HCEC 1CT (cell line): ENCODE measurements at regions not wholly inside any gene's neighbourhood (a gene's known extent, or its start where the extent isn't known, plus 50 kb on each side); places are given as distances from the start of the nearest gene placed in this dataset.
"Not testable (repeated sequence)": the region's sequence is repeated elsewhere in the genome, so short reads cannot be mapped to it uniquely, and the experiment has no call there.

Experiments used
- DNase-seq: peaks from one replicate; pipeline ENCODE4 v3.0.0-alpha.2; 2017

GRCh38 chr1:182225755-182226154 lies 164.2 kb upstream of the ZNF648 start:
- DNase-seq = not testable (repeated sequence)

DNA sequence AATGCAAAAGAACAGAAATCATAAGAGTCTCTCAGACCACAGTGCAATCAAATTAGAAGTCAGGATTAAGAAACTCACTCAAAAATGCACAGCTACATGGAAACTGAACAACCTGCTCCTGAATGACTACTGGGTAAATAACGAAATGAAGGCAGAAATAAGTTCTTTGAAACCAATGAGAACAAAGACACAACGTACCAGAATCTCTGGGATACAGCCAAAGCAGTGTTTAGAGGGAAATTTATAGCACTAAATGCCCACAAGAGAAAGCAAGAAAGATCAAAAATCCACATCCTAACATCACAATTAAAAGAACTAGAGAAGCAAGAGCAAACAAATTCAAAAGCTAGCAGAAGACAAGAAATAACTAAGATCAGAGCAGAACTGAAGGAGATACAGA lies 160.5 kb upstream of the ZNF648 start:
- not testable (repeated sequence) for DNase-seq

GRCh38 chr1:182221367-182221766 lies 159.9 kb upstream of the ZNF648 start:
- DNase-seq = not testable (repeated sequence)

DNA sequence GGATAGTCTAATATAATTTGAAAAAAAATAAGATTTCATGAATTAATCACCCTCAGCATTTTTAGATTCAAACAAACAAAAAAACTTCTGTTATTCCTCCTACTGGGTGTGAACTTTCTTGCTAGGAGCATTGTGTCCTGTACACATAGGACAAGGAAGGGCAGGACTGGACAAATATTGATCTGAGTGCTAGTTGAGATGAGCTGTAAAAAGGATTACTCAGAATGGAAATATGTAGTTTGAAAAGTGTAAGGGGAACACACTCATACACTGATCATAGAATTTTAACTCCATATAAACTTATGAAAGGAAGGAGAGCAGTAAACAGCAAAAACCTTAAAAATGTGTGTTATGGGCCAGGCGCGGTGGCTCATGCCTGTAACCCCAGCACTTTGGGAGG lies 156.5 kb upstream of the ZNF648 start:
- DNase-seq = peak; percentile 66

GRCh38 chr1:182217071-182217470 lies 155.6 kb upstream of the ZNF648 start:
- peak; percentile 57 for DNase-seq

DNA sequence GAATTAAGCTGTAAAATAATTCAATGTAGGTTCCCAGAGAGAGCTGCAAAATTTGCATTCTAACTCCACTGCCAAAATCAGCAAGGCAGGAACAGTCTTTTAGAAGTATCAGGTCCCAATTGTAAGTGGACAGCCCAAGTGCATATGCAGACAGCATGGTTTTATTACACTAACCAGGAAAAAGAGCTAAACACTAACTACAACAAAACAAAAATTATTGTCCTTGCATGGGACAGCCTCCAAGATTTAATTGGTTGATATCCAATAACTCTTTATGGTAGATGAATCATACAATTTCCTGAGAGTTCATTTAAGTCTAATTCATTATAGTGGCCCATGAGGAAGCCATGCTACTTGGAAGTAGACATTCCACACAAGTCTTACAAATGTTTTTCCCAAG lies 154.3 kb upstream of the ZNF648 start:
- DNase-seq = peak; percentile 23

DNA sequence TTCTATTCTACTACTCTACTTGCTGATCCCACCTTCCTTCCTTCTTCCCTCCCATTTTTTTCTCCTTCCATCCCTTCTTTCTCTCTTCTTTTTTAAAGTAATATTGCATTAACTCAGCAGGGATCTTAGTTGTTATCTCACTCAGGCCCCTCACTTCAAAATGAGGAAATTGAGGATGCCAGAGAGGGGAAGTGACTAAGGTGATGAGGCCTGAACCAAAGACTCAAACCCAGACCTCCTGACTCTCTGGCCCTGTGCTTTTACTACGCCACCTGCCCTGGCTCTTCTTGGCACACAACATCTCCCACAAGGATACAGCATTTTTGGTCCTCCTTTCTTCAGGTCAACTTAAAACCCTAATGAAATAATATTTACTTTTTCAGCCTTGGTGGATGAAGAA lies 151.7 kb upstream of the ZNF648 start:
- no peak for DNase-seq

- no peak for DNase-seq
These were observed 149.9 kb upstream of the ZNF648 start for GRCh38 chr1:182211386-182211785.

- DNase-seq = no peak
These were observed 148.9 kb upstream of the ZNF648 start for GRCh38 chr1:182210417-182210816.

GRCh38 chr1:182207300-182207699 lies 145.8 kb upstream of the ZNF648 start:
- DNase-seq = no peak

- no peak for DNase-seq
These were observed 145.2 kb upstream of the ZNF648 start for GRCh38 chr1:182206626-182207239.

- DNase-seq = no peak
These were observed 144.0 kb upstream of the ZNF648 start for GRCh38 chr1:182205351-182206022.

DNA sequence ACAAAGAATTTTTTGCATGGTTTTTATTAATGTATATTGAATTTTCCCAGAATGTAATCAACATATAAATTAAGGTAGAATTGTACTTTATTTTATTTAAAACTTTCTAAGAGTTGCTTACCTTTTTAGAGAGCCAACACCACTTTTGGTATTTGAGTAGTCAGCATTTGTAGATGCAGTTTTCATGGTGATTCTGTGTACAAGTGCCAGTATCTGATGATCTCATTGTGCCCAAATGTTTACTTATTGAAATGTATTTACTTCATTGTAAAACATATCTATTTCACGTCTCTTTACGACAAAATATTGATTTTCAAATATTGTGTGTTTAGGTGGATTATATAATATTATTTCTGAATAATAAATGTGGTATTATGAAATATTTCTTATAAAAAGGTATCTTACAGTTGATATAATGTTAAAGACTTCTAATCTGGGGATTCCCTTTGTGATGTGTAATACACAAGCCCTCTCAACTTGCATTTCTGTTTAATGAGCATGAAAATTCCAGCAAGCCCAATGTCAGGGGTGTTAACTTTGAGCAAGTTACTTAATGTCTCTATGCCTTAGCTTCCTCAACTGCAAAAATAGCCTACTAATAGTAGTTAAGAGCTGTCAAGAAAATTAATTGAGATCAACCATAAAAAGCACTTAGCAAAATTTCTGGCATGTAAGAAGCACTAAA lies 141.8 kb upstream of the ZNF648 start:
- DNase-seq = no peak

DNA sequence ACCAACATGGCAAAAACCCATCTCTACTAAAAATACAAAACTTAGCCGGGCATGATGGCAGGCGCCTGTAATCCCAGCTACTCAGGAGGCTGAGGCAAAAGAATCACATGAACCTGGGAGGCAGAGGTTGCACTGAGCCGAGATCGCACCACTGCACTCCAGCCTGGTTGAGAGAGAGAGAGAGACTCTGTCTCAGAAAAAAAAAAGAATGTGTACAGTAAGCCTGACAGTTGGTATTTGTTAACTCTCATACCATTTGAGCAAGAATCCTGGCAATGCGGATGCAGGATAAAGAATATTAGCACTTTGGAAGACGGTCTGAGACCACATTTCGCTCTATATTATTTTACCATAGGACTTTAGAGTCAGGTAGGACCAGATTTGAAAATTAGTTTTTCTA lies 140.0 kb upstream of the ZNF648 start:
- DNase-seq = not testable (repeated sequence)

DNA sequence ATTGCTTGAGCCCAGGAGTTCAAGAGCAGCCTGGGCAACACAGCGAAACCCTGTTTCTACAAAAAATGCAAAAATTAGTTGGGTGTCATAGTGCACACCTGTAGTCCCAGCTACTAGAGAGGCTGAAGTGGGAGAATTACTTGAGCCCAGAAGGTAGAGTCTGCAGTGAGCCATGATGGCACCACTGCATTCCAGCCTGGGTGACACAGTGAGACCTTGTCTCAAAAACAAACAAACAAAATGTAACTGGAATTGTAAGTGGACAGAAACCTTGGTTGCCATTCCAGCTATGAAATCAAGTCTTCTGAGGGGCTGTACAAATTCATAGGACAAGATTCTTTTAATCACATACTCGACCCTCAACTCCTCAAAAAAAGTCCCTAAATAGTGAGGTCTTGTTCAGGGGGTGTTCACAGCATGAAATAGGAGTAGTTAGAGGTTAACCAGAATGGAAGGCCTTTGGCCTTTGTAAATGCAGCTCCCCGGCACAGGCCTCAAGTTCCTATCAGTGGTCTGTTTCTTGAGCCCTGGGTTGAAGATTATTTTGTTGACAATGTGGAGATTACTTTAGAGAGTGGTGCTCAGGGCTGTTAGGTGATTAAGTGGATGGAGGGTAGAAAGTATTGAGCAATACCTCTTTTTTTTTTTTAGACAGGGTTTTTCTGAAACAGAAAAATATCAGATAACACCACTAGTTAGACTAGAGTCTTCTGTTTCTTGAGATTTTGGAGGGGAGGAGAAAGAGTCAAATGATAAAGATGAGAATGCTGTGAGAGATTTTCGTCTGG lies 138.7 kb upstream of the ZNF648 start:
- no peak for DNase-seq

- no peak for DNase-seq
These were observed 136.6 kb upstream of the ZNF648 start for GRCh38 chr1:182198006-182198605.

GRCh38 chr1:182196897-182197870 lies 135.7 kb upstream of the ZNF648 start:
- no peak for DNase-seq

- DNase-seq = no peak
These were observed 134.2 kb upstream of the ZNF648 start for GRCh38 chr1:182195733-182196132.

DNA sequence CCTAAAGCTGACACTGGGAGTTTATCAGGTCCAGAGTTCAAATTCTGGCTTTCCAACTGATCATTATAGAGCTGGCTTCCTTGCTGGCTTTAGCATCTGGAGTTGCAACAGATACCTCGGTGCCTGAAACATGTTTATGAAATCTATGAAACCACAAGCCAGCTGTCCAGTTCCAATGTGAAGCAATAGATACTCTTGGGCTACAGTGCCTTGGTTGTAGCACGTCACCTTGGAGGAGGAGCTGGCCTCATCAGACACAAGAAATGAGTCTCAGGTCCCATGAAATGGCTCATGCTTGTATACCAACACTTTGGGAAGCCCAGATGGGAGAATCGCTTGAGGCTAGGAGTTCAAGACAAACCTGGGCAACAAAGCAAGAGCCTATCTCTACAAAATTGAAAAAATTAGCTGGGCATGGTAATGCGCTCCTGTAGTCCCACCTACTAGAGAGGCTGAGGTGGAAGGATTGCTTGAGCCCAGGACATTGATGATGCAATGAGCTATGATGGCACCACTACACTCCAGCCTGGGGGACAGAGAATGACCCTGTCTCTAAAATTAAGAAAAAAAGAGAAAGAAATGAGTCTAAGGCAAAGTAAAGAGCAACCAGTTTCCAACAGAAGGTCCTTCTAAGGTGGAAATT lies 132.5 kb upstream of the ZNF648 start:
- DNase-seq = peak; percentile 78

- DNase-seq = no peak
These were observed 131.5 kb upstream of the ZNF648 start for GRCh38 chr1:182192966-182193365.

DNA sequence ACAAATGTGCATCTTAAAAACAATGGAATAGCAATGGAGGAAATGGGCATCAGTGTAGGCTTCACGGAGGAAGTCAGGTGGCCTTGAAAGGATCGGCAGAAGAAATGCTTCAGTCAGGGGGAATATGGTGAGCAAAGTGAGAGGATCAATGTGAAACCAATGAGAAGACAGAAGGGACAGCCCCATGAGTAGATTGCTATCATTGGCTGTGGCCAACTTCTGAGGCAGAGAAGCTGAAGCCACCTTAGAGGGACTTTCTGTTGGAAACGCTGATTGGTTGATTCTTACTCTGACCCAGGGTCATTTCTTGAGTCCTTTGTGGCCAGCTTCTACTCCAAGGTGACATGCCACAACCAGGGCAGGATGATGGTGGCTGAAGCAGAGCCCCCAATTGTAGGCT lies 130.7 kb upstream of the ZNF648 start:
- DNase-seq = no peak
